ENCODE measurements at regions not wholly inside any gene's neighbourhood (a gene's known extent, or its start where the extent isn't known, plus 50 kb on each side); places are given as distances from the start of the nearest gene placed in this dataset.

GRCh38 chr11:25298450-25298849, 801.6 kb downstream of the LUZP2 start:
- Histone ChIP-seq H3K4me1 (no peaks in the 10 kb centered on the region), H3K27me3 (no peaks in the 10 kb centered on the region), H3K36me3 (no peaks in the 10 kb centered on the region), H3K4me3 (no peak overlapping the region), H3K27ac (no peak overlapping the region), H3K9me3 (no peaks in the 10 kb centered on the region)
- no peak for DNase-seq
- intact Hi-C loops (cut with DNase I): no loop called here
- no peak for TF ChIP-seq CTCF (IDR thresholded peaks at IDR 0.05)
- TF ChIP-seq POLR2A (IDR thresholded peaks at IDR 0.05): no peak
- 88 to 94% methylated on average over 2 of the region's 2 CpGs for WGBS, 2 donors

- intact Hi-C loops (cut with DNase I): no loop called here
- no peak for TF ChIP-seq CTCF (IDR thresholded peaks at IDR 0.05)
- TF ChIP-seq POLR2A (IDR thresholded peaks at IDR 0.05): no peak
- Histone ChIP-seq H3K4me3 (no peak overlapping the region), H3K4me1 (no peaks in the 10 kb centered on the region), H3K27ac (no peak overlapping the region), H3K9me3 (no peaks in the 10 kb centered on the region), H3K27me3 (no peaks in the 10 kb centered on the region), H3K36me3 (no peaks in the 10 kb centered on the region)
- WGBS, 2 donors: 78 to 84% methylated on average over 4 of the region's 4 CpGs
- DNase-seq: no peak
These were observed 813.0 kb downstream of the LUZP2 start for GRCh38 chr11:25309818-25310217.

DNA sequence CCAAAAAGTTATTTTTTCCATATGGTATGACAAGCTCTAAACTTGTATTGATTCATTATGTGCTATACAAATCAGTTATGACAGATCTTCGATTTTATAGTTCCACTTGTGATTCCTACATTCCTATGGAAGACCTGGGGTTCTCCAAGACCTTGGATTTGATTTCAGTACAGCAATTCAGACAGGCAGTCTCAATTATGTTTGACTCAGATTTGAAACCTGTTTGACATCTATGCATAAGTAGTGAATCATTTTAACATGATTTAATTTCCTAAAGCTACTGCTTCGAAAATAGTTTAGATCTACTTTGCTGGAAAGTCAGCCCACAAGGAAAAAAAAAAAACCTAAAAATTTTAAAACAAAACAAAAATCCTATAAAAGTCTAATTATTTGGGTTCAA, 820.4 kb downstream of the LUZP2 start:
- WGBS, 2 donors: 61 to 68% methylated on average over 2 of the region's 2 CpGs

GRCh38 chr11:25319127-25319526, 822.3 kb downstream of the LUZP2 start:
- Histone ChIP-seq H3K36me3 (no peaks in the 10 kb centered on the region), H3K27me3 (no peaks in the 10 kb centered on the region), H3K4me1 (no peaks in the 10 kb centered on the region), H3K4me3 (no peak overlapping the region), H3K27ac (no peak overlapping the region), H3K9me3 (no peaks in the 10 kb centered on the region)
- DNase-seq: no peak
- WGBS, 2 donors: 70 to 80% methylated on average over 2 of the region's 2 CpGs
- intact Hi-C loops (cut with DNase I): no loop called here
- TF ChIP-seq POLR2A (IDR thresholded peaks at IDR 0.05) (no peak), CTCF (IDR thresholded peaks at IDR 0.05) (no peak)

More for the DNA sequence above, 820.4 kb downstream of the LUZP2 start:
- TF ChIP-seq POLR2A (IDR thresholded peaks at IDR 0.05): no peak
- no peak for TF ChIP-seq CTCF (IDR thresholded peaks at IDR 0.05)
- H3K36me3 ChIP-seq: no peaks in the 10 kb centered on the region
- no peak for DNase-seq
- H3K4me1 ChIP-seq: no peaks in the 10 kb centered on the region
- H3K27ac ChIP-seq: no peak overlapping the region
- intact Hi-C loops (cut with DNase I): no loop called here
- H3K9me3 ChIP-seq: no peaks in the 10 kb centered on the region
- H3K4me3 ChIP-seq: no peak overlapping the region
- no peaks in the 10 kb centered on the region for H3K27me3 ChIP-seq

DNA sequence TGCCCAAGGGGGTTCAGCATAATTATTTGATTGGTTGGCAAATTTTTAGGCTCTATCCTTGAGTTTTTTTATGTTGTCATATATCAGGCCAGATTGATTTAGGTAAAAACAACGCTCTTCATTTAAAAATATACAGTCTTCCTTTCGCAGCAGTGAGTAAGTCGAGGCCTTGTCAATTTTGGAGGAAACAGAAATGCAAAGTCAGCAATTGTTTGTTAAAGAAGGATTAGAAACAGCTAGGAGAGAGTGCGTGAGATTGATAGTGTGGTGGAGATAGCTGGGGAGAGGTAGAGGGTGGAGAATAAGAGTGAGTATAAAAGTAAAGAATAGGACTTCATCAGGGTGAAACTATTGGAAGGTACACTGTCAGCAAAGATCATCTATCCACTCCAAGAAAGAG, 830.8 kb downstream of the LUZP2 start:
- H3K27ac ChIP-seq: no peak overlapping the region
- intact Hi-C loops (cut with DNase I): no loop called here
- TF ChIP-seq CTCF (IDR thresholded peaks at IDR 0.05): no peak
- TF ChIP-seq POLR2A (IDR thresholded peaks at IDR 0.05): no peak
- DNase-seq: no peak
- no peaks in the 10 kb centered on the region for H3K9me3 ChIP-seq
- 55 to 56% methylated on average over 4 of the region's 4 CpGs for WGBS, 2 donors
- no peaks in the 10 kb centered on the region for H3K27me3 ChIP-seq
- no peaks in the 10 kb centered on the region for H3K36me3 ChIP-seq
- H3K4me3 ChIP-seq: no peak overlapping the region
- H3K4me1 ChIP-seq: no peaks in the 10 kb centered on the region
